ENCODE measurements at regions not wholly inside any gene's neighbourhood (a gene's known extent, or its start where the extent isn't known, plus 50 kb on each side); places are given as distances from the start of the nearest gene placed in this dataset.

- H3K4me3 ChIP-seq (ENCODE audit: low read depth, low read length): no peak overlapping the region
- DNase-seq (ENCODE audit: low read depth): no peak
- TF ChIP-seq MAX (IDR thresholded peaks at IDR 0.05; ENCODE audit: low read depth, low read length) (no peak), CTCF (IDR thresholded peaks at IDR 0.05; ENCODE audit: low read depth, low read length) (no peak), POLR2A (IDR thresholded peaks at IDR 0.05; ENCODE audit: extremely low read depth, insufficient read length) (no peak), MYC (IDR thresholded peaks at IDR 0.05; ENCODE audit: low read depth, low read length) (no peak)
These were observed 156.1 kb upstream of the PRICKLE2 start for GRCh38 chr3:64381367-64381766.

GRCh38 chr3:64380546-64380945, 155.3 kb upstream of the PRICKLE2 start:
- TF ChIP-seq POLR2A (IDR thresholded peaks at IDR 0.05; ENCODE audit: extremely low read depth, insufficient read length) (no peak), MYC (IDR thresholded peaks at IDR 0.05; ENCODE audit: low read depth, low read length) (no peak), MAX (IDR thresholded peaks at IDR 0.05; ENCODE audit: low read depth, low read length) (no peak), CTCF (IDR thresholded peaks at IDR 0.05; ENCODE audit: low read depth, low read length) (no peak)
- no peak for DNase-seq (ENCODE audit: low read depth)

GRCh38 chr3:64379221-64379620, 154.0 kb upstream of the PRICKLE2 start:
- no peak overlapping the region for H3K4me3 ChIP-seq (ENCODE audit: low read depth, low read length)
- TF ChIP-seq MYC (IDR thresholded peaks at IDR 0.05; ENCODE audit: low read depth, low read length): no peak
- TF ChIP-seq POLR2A (IDR thresholded peaks at IDR 0.05; ENCODE audit: extremely low read depth, insufficient read length): no peak
- TF ChIP-seq CTCF (IDR thresholded peaks at IDR 0.05; ENCODE audit: low read depth, low read length): no peak
- TF ChIP-seq MAX (IDR thresholded peaks at IDR 0.05; ENCODE audit: low read depth, low read length): no peak
- DNase-seq (ENCODE audit: low read depth): no peak

More at GRCh38 chr3:64380546-64380945, 155.3 kb upstream of the PRICKLE2 start:
- no peak overlapping the region for H3K4me3 ChIP-seq (ENCODE audit: low read depth, low read length)

- no peak for DNase-seq (ENCODE audit: low read depth)
- no peak overlapping the region for H3K4me3 ChIP-seq (ENCODE audit: low read depth, low read length)
- TF ChIP-seq CTCF (IDR thresholded peaks at IDR 0.05; ENCODE audit: low read depth, low read length) (no peak), MAX (IDR thresholded peaks at IDR 0.05; ENCODE audit: low read depth, low read length) (no peak), MYC (IDR thresholded peaks at IDR 0.05; ENCODE audit: low read depth, low read length) (no peak), POLR2A (IDR thresholded peaks at IDR 0.05; ENCODE audit: extremely low read depth, insufficient read length) (no peak)
These were observed 152.7 kb upstream of the PRICKLE2 start for GRCh38 chr3:64377942-64378341.

GRCh38 chr3:64375737-64376136, 150.5 kb upstream of the PRICKLE2 start:
- no peak overlapping the region for H3K4me3 ChIP-seq (ENCODE audit: low read depth, low read length)
- TF ChIP-seq MAX (IDR thresholded peaks at IDR 0.05; ENCODE audit: low read depth, low read length): no peak
- no peak for TF ChIP-seq CTCF (IDR thresholded peaks at IDR 0.05; ENCODE audit: low read depth, low read length)
- TF ChIP-seq POLR2A (IDR thresholded peaks at IDR 0.05; ENCODE audit: extremely low read depth, insufficient read length): no peak
- no peak for TF ChIP-seq MYC (IDR thresholded peaks at IDR 0.05; ENCODE audit: low read depth, low read length)
- DNase-seq (ENCODE audit: low read depth): no peak

GRCh38 chr3:64369390-64369789, 144.1 kb upstream of the PRICKLE2 start:
- no peak overlapping the region for H3K4me3 ChIP-seq (ENCODE audit: low read depth, low read length)
- no peak for TF ChIP-seq CTCF (IDR thresholded peaks at IDR 0.05; ENCODE audit: low read depth, low read length)
- no peak for TF ChIP-seq POLR2A (IDR thresholded peaks at IDR 0.05; ENCODE audit: extremely low read depth, insufficient read length)
- no peak for TF ChIP-seq MYC (IDR thresholded peaks at IDR 0.05; ENCODE audit: low read depth, low read length)
- TF ChIP-seq MAX (IDR thresholded peaks at IDR 0.05; ENCODE audit: low read depth, low read length): no peak
- no peak for DNase-seq (ENCODE audit: low read depth)
